Ovary (tissue), 3 donors: ENCODE measurements at regions not wholly inside any gene's neighbourhood (a gene's known extent, or its start where the extent isn't known, plus 50 kb on each side); places are given as distances from the start of the nearest gene placed in this dataset.

Experiments
- CTCF ChIP-seq, 3 donors: fragments of 450-650 bp in 2 of 3; fragments of 200-600 bp in 1 of 3; IDR thresholded peaks; one replicate each; pipeline versions ENCODE4 v1.5.1 to v1.8.0; 2016 to 2022; ENCODE audit warnings: antibody characterized with exemption in 3 of 3, mild to moderate bottlenecking in 1 of 3
- POLR2A ChIP-seq: fragments of 450-650 bp; IDR thresholded peaks from one replicate; pipeline ENCODE4 v1.6.1; 2017; ENCODE audit warnings: antibody characterized with exemption, mild to moderate bottlenecking, moderate library complexity
- donor health status: DM: no; HTN: no; CAD: no.

- TF ChIP-seq POLR2A = no peak
- TF ChIP-seq CTCF (IDR thresholded peaks at IDR 0.05) = no peak
Measured at GRCh38 chr14:51368721-51369163, 128.7 kb downstream of the TMX1 start.
